HG03045 (cell line): ENCODE measurements at regions not wholly inside any gene's neighbourhood (a gene's known extent, or its start where the extent isn't known, plus 50 kb on each side); places are given as distances from the start of the nearest gene placed in this dataset.

Source experiments
- ATAC-seq: cut with Tn5 transposase; IDR thresholded peaks from one replicate; pipeline ENCODE4 v1.9.1; 2021; ENCODE audit warnings: mild to moderate bottlenecking, moderate library complexity; ENCODE audit not compliant: unreplicated experiment

- no peak for ATAC-seq
Observed at GRCh38 chr16:65224994-65225393, 103.1 kb upstream of the CDH11 start.

GRCh38 chr16:65224471-65224870 is 102.6 kb upstream of the CDH11 start:
- no peak for ATAC-seq

- no peak for ATAC-seq
Observed at GRCh38 chr16:65223335-65223734, 101.5 kb upstream of the CDH11 start.

GRCh38 chr16:65222536-65222935 is 100.7 kb upstream of the CDH11 start:
- ATAC-seq: no peak

GRCh38 chr16:65222049-65222448 is 100.2 kb upstream of the CDH11 start:
- no peak for ATAC-seq

GRCh38 chr16:65219786-65220185 is 97.9 kb upstream of the CDH11 start:
- ATAC-seq: no peak

- ATAC-seq: no peak
Observed at GRCh38 chr16:65218348-65218747, 96.5 kb upstream of the CDH11 start.

GRCh38 chr16:65213866-65214595 is 92.2 kb upstream of the CDH11 start:
- ATAC-seq: no peak

- no peak for ATAC-seq
Observed at GRCh38 chr16:65212791-65213190, 90.9 kb upstream of the CDH11 start.

- no peak for ATAC-seq
Observed at GRCh38 chr16:65212240-65212639, 90.4 kb upstream of the CDH11 start.

GRCh38 chr16:65202461-65202860 is 80.6 kb upstream of the CDH11 start:
- ATAC-seq: no peak

- ATAC-seq: no peak
Observed at GRCh38 chr16:65201511-65201910, 79.6 kb upstream of the CDH11 start.

GRCh38 chr16:65200857-65201256 is 79.0 kb upstream of the CDH11 start:
- ATAC-seq: no peak

- no peak for ATAC-seq
Observed at GRCh38 chr16:65200156-65200773, 78.4 kb upstream of the CDH11 start.

- no peak for ATAC-seq
Observed at GRCh38 chr16:65196420-65197075, 74.7 kb upstream of the CDH11 start.

- no peak for ATAC-seq
Observed at GRCh38 chr16:65195998-65196397, 74.1 kb upstream of the CDH11 start.

- no peak for ATAC-seq
Observed at GRCh38 chr16:65185241-65185778, 63.4 kb upstream of the CDH11 start.

- ATAC-seq: no peak
Observed at GRCh38 chr16:65181071-65181561, 59.3 kb upstream of the CDH11 start.

GRCh38 chr16:65178151-65178550 is 56.3 kb upstream of the CDH11 start:
- ATAC-seq: no peak

- no peak for ATAC-seq
Observed at GRCh38 chr16:65176603-65177002, 54.7 kb upstream of the CDH11 start.

GRCh38 chr16:65172356-65172755 is 50.5 kb upstream of the CDH11 start:
- ATAC-seq: no peak
